IMR-90 (cell line): ENCODE measurements at regions not wholly inside any gene's neighbourhood (a gene's known extent, or its start where the extent isn't known, plus 50 kb on each side); places are given as distances from the start of the nearest gene placed in this dataset.

Source experiments
- ATAC-seq: fragments of 200-7000 bp; cut with Tn5 transposase; 2 replicates; pipeline ENCODE4 v1.9.1; 2020; ENCODE audit warnings: low read depth, mild to moderate bottlenecking, moderate library complexity
- BruUV-seq: library from RNA; stranded (reverse); fragments of 400-500 nt; replicated peaks from 2 replicates; lab custom pipeline; 2021; lab: Mats Ljungman, UMichigan
- CTCF ChIA-PET: fragments of 300-600 bp; formaldehyde crosslinking; extraction: SDS; loops from one replicate; lab custom pipeline; 2021; ENCODE audit warnings: antibody characterized with exemption; lab: Yijun Ruan, JAX
- POLR2A ChIA-PET: fragments of 300-600 bp; sonication (Branson Sonifier 250); formaldehyde crosslinking; loops from one replicate; lab custom pipeline; 2022; ENCODE audit warnings: antibody characterized with exemption; ENCODE audit not compliant: unreplicated experiment; lab: Charles Lee
- DNase-seq: peaks from one replicate; pipeline ENCODE4 v3.0.0; 2013
- H2AFZ ChIP-seq: replicated peaks from 2 replicates; pipeline ENCODE3; 2013; ENCODE audit warnings: low read length, mild to moderate bottlenecking; ENCODE audit not compliant: poor library complexity
- H2AK5ac ChIP-seq: 2 replicates; pipeline ENCODE4 v1.6.1; 2013; ENCODE audit warnings: low read depth, low read length, inconsistent platforms
- H2AK9ac ChIP-seq: replicated peaks from 2 replicates; pipeline ENCODE3; 2013; ENCODE audit warnings: mild to moderate bottlenecking, low read depth, low read length, moderate library complexity; ENCODE audit not compliant: poor library complexity
- H2BK120ac ChIP-seq: 2 replicates; pipeline ENCODE4 v1.6.1; 2013; ENCODE audit warnings: low read depth, low read length, inconsistent platforms
- H2BK15ac ChIP-seq: 3 replicates; pipeline ENCODE4 v1.6.1; 2013; ENCODE audit warnings: low read depth, low read length, inconsistent platforms
- H2BK20ac ChIP-seq: 2 replicates; pipeline ENCODE4 v1.6.1; 2013; ENCODE audit warnings: low read depth, mild to moderate bottlenecking, inconsistent platforms, low read length, moderate library complexity
- H2BK5ac ChIP-seq: 2 replicates; pipeline ENCODE4 v1.6.1; 2013; ENCODE audit warnings: mild to moderate bottlenecking, low read depth, low read length, inconsistent platforms; ENCODE audit not compliant: poor library complexity, severe bottlenecking
- H3K14ac ChIP-seq: replicated peaks from 2 replicates; pipeline ENCODE4 v1.6.1; 2013; ENCODE audit warnings: low read depth, low read length, inconsistent platforms
- H3K18ac ChIP-seq: 2 replicates; pipeline ENCODE4 v1.6.1; 2013; ENCODE audit warnings: low read depth, low read length, control low read depth
- H3K23ac ChIP-seq: 2 replicates; pipeline ENCODE4 v1.6.1; 2013; ENCODE audit warnings: low read depth, low read length, inconsistent platforms
- H3K27ac ChIP-seq: 2 replicates; pipeline ENCODE4 v1.5.1; 2013; ENCODE audit warnings: mild to moderate bottlenecking, control low read depth, low read length; ENCODE audit not compliant: insufficient read depth
- H3K27me3 ChIP-seq: 2 replicates; pipeline ENCODE4 v1.6.1; 2013; ENCODE audit warnings: low read length; ENCODE audit not compliant: control insufficient read depth, insufficient read depth
- H3K36me3 ChIP-seq: 2 replicates; pipeline ENCODE4 v1.6.1; 2013; ENCODE audit warnings: low read length, mixed read lengths; ENCODE audit not compliant: control insufficient read depth, insufficient read depth
- H3K4ac ChIP-seq: 2 replicates; pipeline ENCODE4 v1.6.1; 2013; ENCODE audit warnings: low read depth, low read length, inconsistent platforms
- H3K4me1 ChIP-seq: 2 replicates; pipeline ENCODE4 v1.6.1; 2013; ENCODE audit warnings: low read length, mixed read lengths; ENCODE audit not compliant: control insufficient read depth, insufficient read depth
- H3K4me2 ChIP-seq: 2 replicates; pipeline ENCODE4 v1.6.1; 2013; ENCODE audit warnings: low read depth, mild to moderate bottlenecking, control low read depth, low read length, moderate library complexity
- H3K4me3 ChIP-seq: 2 replicates; pipeline ENCODE4 v1.5.1; 2013; ENCODE audit warnings: low read depth, mild to moderate bottlenecking, control low read depth, low read length, moderate library complexity; ENCODE audit not compliant: insufficient read depth
- H3K56ac ChIP-seq: 2 replicates; pipeline ENCODE4 v1.6.1; 2013; ENCODE audit warnings: low read length, inconsistent platforms; ENCODE audit not compliant: insufficient read depth; ENCODE audit errors: extremely low read depth
- H3K79me1 ChIP-seq, 2 experiments: 2 replicates each; pipeline ENCODE4 v1.6.1; 2013; ENCODE audit warnings: low read length in 2 of 2, inconsistent platforms in 1 of 2, low read depth in 1 of 2
- H3K9ac ChIP-seq: 2 replicates; pipeline ENCODE4 v1.6.1; 2013; ENCODE audit warnings: low read depth, low read length, control low read depth
- H3K9me1 ChIP-seq: 2 replicates; pipeline ENCODE4 v1.6.1; 2013; ENCODE audit warnings: low read length, inconsistent platforms; ENCODE audit not compliant: insufficient read depth
- H3K9me3 ChIP-seq: 2 replicates; pipeline ENCODE4 v1.6.1; 2013; ENCODE audit warnings: low read length; ENCODE audit not compliant: control insufficient read depth, insufficient read depth
- H4K20me1 ChIP-seq: 2 replicates; pipeline ENCODE4 v1.6.1; 2013; ENCODE audit warnings: low read length, inconsistent platforms; ENCODE audit not compliant: insufficient read depth
- H4K5ac ChIP-seq: 2 replicates; pipeline ENCODE4 v1.6.1; 2013; ENCODE audit warnings: mild to moderate bottlenecking, low read depth, low read length, control low read depth
- H4K8ac ChIP-seq, 2 experiments: 2 replicates each; pipeline ENCODE4 v1.6.1; 2013; ENCODE audit warnings: low read depth in 2 of 2, low read length in 2 of 2, control low read depth in 1 of 2, inconsistent platforms in 1 of 2
- H4K91ac ChIP-seq: 2 replicates; pipeline ENCODE4 v1.6.1; 2013; ENCODE audit warnings: low read depth, low read length, inconsistent platforms; ENCODE audit not compliant: insufficient read depth
- BHLHE40 ChIP-seq: fragments of 150-350 bp; IDR thresholded peaks from 2 replicates; pipeline ENCODE4 v1.6.1; 2016; ENCODE audit warnings: mild to moderate bottlenecking, low read depth, low read length
- CEBPB ChIP-seq: IDR thresholded peaks from 2 replicates; pipeline ENCODE4 v1.6.1; 2012; ENCODE audit warnings: low read depth, low read length, improper control_type of control experiment
- MXI1 ChIP-seq: IDR thresholded peaks from 2 replicates; pipeline ENCODE4 v1.6.1; 2012; ENCODE audit warnings: low read depth, mild to moderate bottlenecking, low read length, moderate library complexity, borderline replicate concordance
- POLR2A ChIP-seq: IDR thresholded peaks from 2 replicates; pipeline ENCODE4 v1.6.1; 2012; ENCODE audit warnings: mild to moderate bottlenecking, low read depth, low read length
- RAD21 ChIP-seq: IDR thresholded peaks from 2 replicates; pipeline ENCODE4 v1.6.1; 2012; ENCODE audit warnings: low read length, improper control_type of control experiment
- RCOR1 ChIP-seq: IDR thresholded peaks from 2 replicates; pipeline ENCODE4 v1.6.1; 2012; ENCODE audit warnings: mild to moderate bottlenecking, low read length, improper control_type of control experiment; ENCODE audit not compliant: insufficient replicate concordance
- SMC3 ChIP-seq: fragments of 150-350 bp; IDR thresholded peaks from 2 replicates; pipeline ENCODE4 v1.6.1; 2016; ENCODE audit warnings: low read depth, mild to moderate bottlenecking, antibody characterized with exemption, low read length, moderate library complexity
- WGBS, 2 experiments: methylation state at CpG; one replicate each; pipeline versions ENCODE4 v1.1.5 to v1.1.7; 2013; ENCODE audit warnings: missing lambda C conversion rate in 2 of 2; ENCODE audit not compliant: insufficient read length in 1 of 2; ENCODE audit errors: extremely low coverage in 2 of 2; 5-methylcytosine and 5-hydroxymethylcytosine counted together
- dilution Hi-C: fragments of 300-500 bp; cut with HindIII; formaldehyde crosslinking; loops from one replicate; pipeline ENCODE4 v1.14.3; 2018; ENCODE audit warnings: low sequenced_read_pairs; ENCODE audit not compliant: unreplicated experiment
- in situ Hi-C: fragments of 300-500 bp; cut with MboI; formaldehyde crosslinking; loops from 3 replicates; pipeline ENCODE4 v1.14.3; 2019; ENCODE audit warnings: low sequenced_read_pairs, inconsistent platforms, mixed read lengths
- intact Hi-C: fragments of 100-400 bp; cut with micrococcal nuclease; formaldehyde crosslinking; loops from 2 replicates; pipeline ENCODE4 v1.10.0; 2022
- TF ChIP-seq, protein P1 (sequence below): fragments of 150-350 bp; IDR thresholded peaks from 2 replicates; pipeline ENCODE4 v1.6.1; 2016; ENCODE audit warnings: low read depth, mild to moderate bottlenecking, low read length, moderate library complexity, borderline replicate concordance
- TF ChIP-seq, protein P2 (sequence below): fragments of 150-350 bp; IDR thresholded peaks from 2 replicates; pipeline ENCODE4 v1.6.1; 2017; ENCODE audit warnings: mild to moderate bottlenecking, antibody characterized with exemption, low read length, low read depth

GRCh38 chr2:234335661-234336228 lies 161.1 kb downstream of the ARL4C start:
- no peak overlapping the region for H3K56ac ChIP-seq
- peak; percentile 92 for ATAC-seq
- no peak overlapping the region for H2AK5ac ChIP-seq
- no peaks in the 10 kb centered on the region for H3K79me1 ChIP-seq
- H3K4me1 ChIP-seq, result no peaks in the 10 kb centered on the region
- H2BK20ac ChIP-seq, result no peak overlapping the region
- POLR2A ChIA-PET, result no interaction called here
- CTCF ChIA-PET, result no interaction called here
- H3K18ac ChIP-seq, result no peak overlapping the region
- no peaks in the 10 kb centered on the region for H4K20me1 ChIP-seq
- no peak overlapping the region for H2AK9ac ChIP-seq
- no peak overlapping the region for H3K9ac ChIP-seq
- H3K9me3 ChIP-seq, result no peaks in the 10 kb centered on the region
- H4K5ac ChIP-seq, result no peak overlapping the region
- in situ Hi-C loops, result no loop called here
- H4K91ac ChIP-seq, result no peak overlapping the region
- H2BK120ac ChIP-seq, result no peak overlapping the region
- H3K36me3 ChIP-seq, result no peaks in the 10 kb centered on the region
- no peaks in the 10 kb centered on the region for H3K9me1 ChIP-seq
- no peak overlapping the region for H3K23ac ChIP-seq
- peak overlapping the region; percentile 3; the same call in 1 of the 2 replicates for H3K4me2 ChIP-seq
- 0 out of 2 replicates have a peak overlapping the region, but pooled peaks have one; percentile 6 for H3K14ac ChIP-seq
- 22% methylated on average over 9 of the region's 19 CpGs; no CpG with 5 or more reads in 1 of the 2 experiments for whole genome bisulfite sequencing, 2 experiments
- H3K4ac ChIP-seq, result no peak overlapping the region
- TF ChIP-seq RAD21 (0 out of 2 replicates have a peak, but pooled peaks have one; percentile 5), POLR2A (no peak), MXI1 (0 out of 2 replicates have a peak, but pooled peaks have one; percentile 60), BHLHE40 (peak; percentile 87), RCOR1 (peak; percentile 15), CEBPB (peak; percentile 63), SMC3 (peak; percentile 1; the same call in 1 of the 2 replicates)
- TF ChIP-seq, protein P1, sequence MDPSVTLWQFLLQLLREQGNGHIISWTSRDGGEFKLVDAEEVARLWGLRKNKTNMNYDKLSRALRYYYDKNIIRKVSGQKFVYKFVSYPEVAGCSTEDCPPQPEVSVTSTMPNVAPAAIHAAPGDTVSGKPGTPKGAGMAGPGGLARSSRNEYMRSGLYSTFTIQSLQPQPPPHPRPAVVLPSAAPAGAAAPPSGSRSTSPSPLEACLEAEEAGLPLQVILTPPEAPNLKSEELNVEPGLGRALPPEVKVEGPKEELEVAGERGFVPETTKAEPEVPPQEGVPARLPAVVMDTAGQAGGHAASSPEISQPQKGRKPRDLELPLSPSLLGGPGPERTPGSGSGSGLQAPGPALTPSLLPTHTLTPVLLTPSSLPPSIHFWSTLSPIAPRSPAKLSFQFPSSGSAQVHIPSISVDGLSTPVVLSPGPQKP, result no peak
- TF ChIP-seq, protein P2, sequence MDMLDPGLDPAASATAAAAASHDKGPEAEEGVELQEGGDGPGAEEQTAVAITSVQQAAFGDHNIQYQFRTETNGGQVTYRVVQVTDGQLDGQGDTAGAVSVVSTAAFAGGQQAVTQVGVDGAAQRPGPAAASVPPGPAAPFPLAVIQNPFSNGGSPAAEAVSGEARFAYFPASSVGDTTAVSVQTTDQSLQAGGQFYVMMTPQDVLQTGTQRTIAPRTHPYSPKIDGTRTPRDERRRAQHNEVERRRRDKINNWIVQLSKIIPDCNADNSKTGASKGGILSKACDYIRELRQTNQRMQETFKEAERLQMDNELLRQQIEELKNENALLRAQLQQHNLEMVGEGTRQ, result peak; percentile 20; the same call in 1 of the 2 replicates
- BruUV-seq, result no TSS peak
- DNase-seq, result peak; percentile 72
- H3K4me3 ChIP-seq, result no peak overlapping the region
- no peak overlapping the region for H2BK15ac ChIP-seq
- no peak overlapping the region for H4K8ac ChIP-seq
- dilution Hi-C loops, result loop anchor here (25.0 kb wide), 1 partner anchor 177 kb away; no protein-coding TSS in a partner anchor
- H2BK5ac ChIP-seq, result no peak overlapping the region
- intact Hi-C loops, result no loop called here
- H3K27me3 ChIP-seq, result peaks cover 22% of the 10 kb centered on the region
- H2AFZ ChIP-seq, result peak overlapping the region; percentile 62
- H3K27ac ChIP-seq, result no peak overlapping the region
